Brain microvascular endothelial cell (primary cell): ENCODE measurements at regions not wholly inside any gene's neighbourhood (a gene's known extent, or its start where the extent isn't known, plus 50 kb on each side); places are given as distances from the start of the nearest gene placed in this dataset.
A peak's percentile ranks its signal among the peaks of the same experiment; 100 is the strongest.
"Not testable (repeated sequence)": the region's sequence is repeated elsewhere in the genome, so short reads cannot be mapped to it uniquely, and the experiment has no call there.

Experiments
- DNase-seq: peaks from one replicate; pipeline ENCODE4 v3.0.0-alpha.2; 2020
- H3K27ac ChIP-seq: fragments of 250-450 bp; sonication (Bioruptor Pico); 2 replicates; pipeline ENCODE4 v1.5.1; 2020; ENCODE audit warnings: mild to moderate bottlenecking, moderate library complexity
- H3K27me3 ChIP-seq: fragments of 250-450 bp; sonication (Bioruptor Pico); replicated peaks from 2 replicates; pipeline ENCODE4 v1.5.1; 2020; ENCODE audit warnings: mild to moderate bottlenecking
- H3K36me3 ChIP-seq: fragments of 250-450 bp; sonication (Bioruptor Pico); replicated peaks from 2 replicates; pipeline ENCODE4 v1.5.1; 2020; ENCODE audit warnings: mild to moderate bottlenecking
- H3K4me3 ChIP-seq: 2 replicates; pipeline ENCODE4 v1.5.1; 2011; ENCODE audit warnings: low read depth, mild to moderate bottlenecking, control low read depth, low read length, moderate library complexity
- in situ Hi-C: cut with HindIII; loops from 2 replicates; pipeline ENCODE4 v1.10.0; 2017; ENCODE audit warnings: low sequenced_read_pairs, low pct_ligation_motif_present
- TF ChIP-seq, protein P1 (sequence below): IDR thresholded peaks from 2 replicates; pipeline ENCODE4 v1.5.1; 2011; ENCODE audit warnings: low read depth, mild to moderate bottlenecking, moderate library complexity, low read length, control low read depth, inconsistent platforms; ENCODE audit errors: missing control alignments

DNA sequence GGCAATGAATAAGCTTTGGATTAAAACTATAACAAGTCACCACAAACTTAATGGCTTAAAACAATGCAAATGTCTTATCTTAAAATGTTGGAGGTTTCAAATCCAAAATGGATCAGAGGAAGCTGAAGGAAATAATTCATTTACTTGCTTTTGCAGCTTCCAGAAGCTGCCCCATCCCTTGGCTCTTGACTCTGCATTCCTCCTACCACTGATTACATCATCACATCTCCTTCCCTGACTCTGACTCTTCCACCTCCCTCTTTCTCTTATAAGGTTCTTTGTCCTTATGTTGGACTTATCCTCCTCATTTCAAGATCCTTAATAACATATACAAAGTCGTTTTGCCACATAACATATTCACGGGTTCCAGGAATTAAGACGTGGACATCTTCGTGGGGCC, 982.8 kb upstream of the ROBO1 start:
- Histone ChIP-seq H3K4me3 (no peak overlapping the region), H3K36me3 (no peaks in the 10 kb centered on the region), H3K27ac (no peak overlapping the region), H3K27me3 (no peaks in the 10 kb centered on the region)
- in situ Hi-C loops = no loop called here
- DNase-seq = peak; percentile 19
- TF ChIP-seq, protein P1, sequence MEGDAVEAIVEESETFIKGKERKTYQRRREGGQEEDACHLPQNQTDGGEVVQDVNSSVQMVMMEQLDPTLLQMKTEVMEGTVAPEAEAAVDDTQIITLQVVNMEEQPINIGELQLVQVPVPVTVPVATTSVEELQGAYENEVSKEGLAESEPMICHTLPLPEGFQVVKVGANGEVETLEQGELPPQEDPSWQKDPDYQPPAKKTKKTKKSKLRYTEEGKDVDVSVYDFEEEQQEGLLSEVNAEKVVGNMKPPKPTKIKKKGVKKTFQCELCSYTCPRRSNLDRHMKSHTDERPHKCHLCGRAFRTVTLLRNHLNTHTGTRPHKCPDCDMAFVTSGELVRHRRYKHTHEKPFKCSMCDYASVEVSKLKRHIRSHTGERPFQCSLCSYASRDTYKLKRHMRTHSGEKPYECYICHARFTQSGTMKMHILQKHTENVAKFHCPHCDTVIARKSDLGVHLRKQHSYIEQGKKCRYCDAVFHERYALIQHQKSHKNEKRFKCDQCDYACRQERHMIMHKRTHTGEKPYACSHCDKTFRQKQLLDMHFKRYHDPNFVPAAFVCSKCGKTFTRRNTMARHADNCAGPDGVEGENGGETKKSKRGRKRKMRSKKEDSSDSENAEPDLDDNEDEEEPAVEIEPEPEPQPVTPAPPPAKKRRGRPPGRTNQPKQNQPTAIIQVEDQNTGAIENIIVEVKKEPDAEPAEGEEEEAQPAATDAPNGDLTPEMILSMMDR = no peak

- H3K27me3 ChIP-seq = no peaks in the 10 kb centered on the region
- TF ChIP-seq, protein P1 = no peak
- in situ Hi-C loops = no loop called here
- no peak overlapping the region for H3K27ac ChIP-seq
- H3K4me3 ChIP-seq = no peak overlapping the region
- no peaks in the 10 kb centered on the region for H3K36me3 ChIP-seq
- DNase-seq = no peak
Observed at GRCh38 chr3:80734920-80735319, 967.1 kb upstream of the ROBO1 start.

DNA sequence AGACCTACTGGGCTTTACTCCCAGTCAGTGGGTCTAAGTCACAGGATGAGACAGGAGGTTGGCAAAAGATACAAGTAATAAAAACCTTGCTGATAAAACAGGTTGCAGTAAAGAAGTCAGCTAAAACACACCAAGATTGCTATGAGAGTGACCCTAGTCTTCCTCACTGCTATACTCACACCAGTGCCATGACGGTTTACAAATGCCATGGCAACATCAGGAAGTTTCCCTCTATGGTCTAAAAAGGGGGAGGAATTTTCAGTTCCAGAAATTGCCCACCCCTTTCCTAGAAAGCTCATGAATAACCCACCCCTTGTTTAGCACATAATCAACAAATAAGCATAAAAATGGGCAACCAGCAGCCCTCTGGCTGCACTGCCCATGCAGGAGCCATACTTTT, 966.7 kb upstream of the ROBO1 start:
- no peak for DNase-seq
- Histone ChIP-seq H3K27me3 (no peaks in the 10 kb centered on the region), H3K27ac (peak overlapping the region; percentile 15), H3K36me3 (no peaks in the 10 kb centered on the region), H3K4me3 (no peak overlapping the region)
- TF ChIP-seq, protein P1 = no peak
- in situ Hi-C loops = no loop called here

- in situ Hi-C loops = no loop called here
- no peaks in the 10 kb centered on the region for H3K27me3 ChIP-seq
- no peaks in the 10 kb centered on the region for H3K36me3 ChIP-seq
- TF ChIP-seq, protein P1 = no peak
- no peak overlapping the region for H3K4me3 ChIP-seq
- H3K27ac ChIP-seq = peak overlapping the region; percentile 72
- peak; percentile 94 for DNase-seq
Observed at GRCh38 chr3:80733522-80734176, 965.9 kb upstream of the ROBO1 start.

DNA sequence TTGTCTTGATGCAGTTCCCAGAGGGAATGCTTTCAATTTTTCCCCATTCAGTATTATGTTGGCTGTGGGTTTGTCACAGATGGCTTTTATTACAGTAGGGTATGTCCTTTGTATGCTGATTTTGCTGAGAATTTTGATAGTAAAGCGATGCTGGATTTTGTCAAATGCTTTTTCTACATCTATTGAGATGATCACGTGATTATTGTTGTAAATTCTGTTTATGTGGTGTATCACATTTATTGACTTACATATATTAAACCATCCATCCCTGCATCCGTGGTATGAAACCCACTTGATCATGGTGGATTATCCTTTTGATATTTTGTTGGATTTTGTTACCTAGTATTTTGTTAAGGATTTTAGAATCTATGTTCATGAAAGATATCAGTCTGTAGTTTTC, 959.8 kb upstream of the ROBO1 start:
- in situ Hi-C loops, H3K36me3 ChIP-seq, H3K27ac ChIP-seq, DNase-seq, H3K27me3 ChIP-seq, H3K4me3 ChIP-seq: not testable (repeated sequence)

DNA sequence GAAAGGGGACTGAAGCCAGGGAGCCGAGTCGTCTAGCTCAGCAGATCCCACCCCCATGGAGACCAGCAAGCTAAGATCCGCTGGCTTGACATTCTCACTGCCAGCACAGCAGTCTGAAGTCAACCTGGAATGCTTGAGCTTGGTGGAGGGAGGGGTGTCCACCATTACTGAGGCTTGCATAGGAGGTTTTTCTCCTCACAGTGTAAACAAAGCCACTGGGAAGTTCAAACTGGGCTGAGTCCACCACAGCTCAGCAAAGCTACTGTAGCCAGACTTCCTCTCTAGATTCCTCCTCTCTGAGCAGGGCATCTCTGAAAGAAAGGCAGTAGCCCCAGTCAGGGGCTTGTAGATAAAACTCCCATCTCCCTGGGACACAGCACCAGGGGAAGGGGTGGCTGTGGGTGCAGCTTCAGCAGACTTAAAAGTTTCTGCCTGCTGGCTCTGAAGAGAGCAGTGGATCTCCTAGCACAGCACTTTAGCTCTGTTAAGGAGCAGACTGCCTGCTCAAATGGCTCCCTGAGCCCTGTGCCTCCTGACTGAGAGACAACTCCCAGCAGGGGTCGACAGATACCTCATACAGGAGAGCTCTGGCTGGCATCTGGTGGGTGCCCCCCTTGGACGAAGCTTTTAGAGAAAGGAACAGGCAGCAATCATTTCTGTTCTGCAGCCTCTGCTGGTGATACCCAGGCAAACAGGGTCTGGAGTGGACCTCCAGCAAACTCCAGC, 942.0 kb upstream of the ROBO1 start:
- H3K27me3 ChIP-seq, DNase-seq, H3K36me3 ChIP-seq, in situ Hi-C loops, H3K27ac ChIP-seq, H3K4me3 ChIP-seq: not testable (repeated sequence)
